HFFc6 (cell line): ENCODE measurements at regions not wholly inside any gene's neighbourhood (a gene's known extent, or its start where the extent isn't known, plus 50 kb on each side); places are given as distances from the start of the nearest gene placed in this dataset.

Source experiments
- DNase-seq: peaks from one replicate; pipeline ENCODE4 v3.0.0-alpha.2; 2018
- H3K27ac Mint-ChIP-seq: 2 replicates; pipeline ENCODE4 v1.8.0; 2020; ENCODE audit warnings: mild to moderate bottlenecking, mixed read lengths
- H3K27me3 Mint-ChIP-seq: 2 replicates; pipeline ENCODE4 v1.8.0; 2021; ENCODE audit warnings: mild to moderate bottlenecking, moderate library complexity, mixed read lengths; ENCODE audit not compliant: insufficient read depth
- H3K36me3 Mint-ChIP-seq: 2 replicates; pipeline ENCODE4 v1.8.0; 2021; ENCODE audit warnings: low read depth, mixed read lengths
- H3K4me1 Mint-ChIP-seq: 2 replicates; pipeline ENCODE4 v1.8.0; 2020; ENCODE audit warnings: low read depth, mixed read lengths
- H3K4me3 Mint-ChIP-seq: 2 replicates; pipeline ENCODE4 v1.8.0; 2020; ENCODE audit warnings: mild to moderate bottlenecking, moderate library complexity, mixed read lengths
- H3K9me3 Mint-ChIP-seq: 2 replicates; pipeline ENCODE4 v1.8.0; 2020; ENCODE audit warnings: mild to moderate bottlenecking, mixed read lengths
- TF ChIP-seq, protein P1 (sequence below): fragments of 200-600 bp; sonication (generic); IDR thresholded peaks from 2 replicates; pipeline ENCODE4 v1.5.0; 2021; ENCODE audit warnings: antibody characterized with exemption, mild to moderate bottlenecking

- H3K36me3 Mint-ChIP-seq = no peaks in the 10 kb centered on the region
- peaks cover 12% of the 10 kb centered on the region for H3K27me3 Mint-ChIP-seq
- H3K4me3 Mint-ChIP-seq = no peak overlapping the region
- TF ChIP-seq, protein P1, sequence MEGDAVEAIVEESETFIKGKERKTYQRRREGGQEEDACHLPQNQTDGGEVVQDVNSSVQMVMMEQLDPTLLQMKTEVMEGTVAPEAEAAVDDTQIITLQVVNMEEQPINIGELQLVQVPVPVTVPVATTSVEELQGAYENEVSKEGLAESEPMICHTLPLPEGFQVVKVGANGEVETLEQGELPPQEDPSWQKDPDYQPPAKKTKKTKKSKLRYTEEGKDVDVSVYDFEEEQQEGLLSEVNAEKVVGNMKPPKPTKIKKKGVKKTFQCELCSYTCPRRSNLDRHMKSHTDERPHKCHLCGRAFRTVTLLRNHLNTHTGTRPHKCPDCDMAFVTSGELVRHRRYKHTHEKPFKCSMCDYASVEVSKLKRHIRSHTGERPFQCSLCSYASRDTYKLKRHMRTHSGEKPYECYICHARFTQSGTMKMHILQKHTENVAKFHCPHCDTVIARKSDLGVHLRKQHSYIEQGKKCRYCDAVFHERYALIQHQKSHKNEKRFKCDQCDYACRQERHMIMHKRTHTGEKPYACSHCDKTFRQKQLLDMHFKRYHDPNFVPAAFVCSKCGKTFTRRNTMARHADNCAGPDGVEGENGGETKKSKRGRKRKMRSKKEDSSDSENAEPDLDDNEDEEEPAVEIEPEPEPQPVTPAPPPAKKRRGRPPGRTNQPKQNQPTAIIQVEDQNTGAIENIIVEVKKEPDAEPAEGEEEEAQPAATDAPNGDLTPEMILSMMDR = no peak
- no peaks in the 10 kb centered on the region for H3K4me1 Mint-ChIP-seq
- H3K27ac Mint-ChIP-seq = no peak overlapping the region
- DNase-seq = no peak
- H3K9me3 Mint-ChIP-seq = no peaks in the 10 kb centered on the region; the same call in 1 of the 2 replicates
Measured at GRCh38 chr7:24456526-24457218, 116.6 kb upstream of the PALS2 start.

DNA sequence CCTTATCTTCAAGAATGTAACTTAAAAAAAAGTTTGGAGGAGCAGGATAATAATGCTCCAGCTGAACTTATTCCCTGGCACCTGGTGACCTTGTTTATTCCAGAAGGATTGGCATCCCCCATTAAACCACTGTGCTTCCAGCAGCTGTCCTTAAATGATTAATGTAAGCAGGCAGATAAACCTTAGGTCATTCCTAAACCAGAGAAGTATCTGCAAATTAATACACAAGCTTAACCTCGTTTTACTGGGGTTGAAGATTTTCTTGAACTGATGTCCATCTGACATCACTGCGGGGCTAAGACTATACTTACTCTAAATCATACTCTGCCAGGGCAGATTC is 116.1 kb upstream of the PALS2 start:
- H3K9me3 Mint-ChIP-seq = no peaks in the 10 kb centered on the region
- TF ChIP-seq, protein P1 = no peak
- peaks cover 11% of the 10 kb centered on the region for H3K27me3 Mint-ChIP-seq
- no peak for DNase-seq
- no peak overlapping the region for H3K27ac Mint-ChIP-seq
- H3K4me3 Mint-ChIP-seq = no peak overlapping the region
- no peaks in the 10 kb centered on the region for H3K36me3 Mint-ChIP-seq
- no peaks in the 10 kb centered on the region for H3K4me1 Mint-ChIP-seq

GRCh38 chr7:24462117-24462516 is 111.1 kb upstream of the PALS2 start:
- H3K9me3 Mint-ChIP-seq = no peaks in the 10 kb centered on the region
- H3K4me3 Mint-ChIP-seq = no peak overlapping the region
- H3K4me1 Mint-ChIP-seq = no peaks in the 10 kb centered on the region
- H3K36me3 Mint-ChIP-seq = no peaks in the 10 kb centered on the region
- TF ChIP-seq, protein P1 = no peak
- no peak overlapping the region for H3K27ac Mint-ChIP-seq
- H3K27me3 Mint-ChIP-seq = peaks cover 14% of the 10 kb centered on the region
- no peak for DNase-seq

GRCh38 chr7:24462984-24463383 is 110.3 kb upstream of the PALS2 start:
- Mint-ChIP-seq H3K27ac (no peak overlapping the region), H3K27me3 (peaks cover 14% of the 10 kb centered on the region), H3K4me1 (no peaks in the 10 kb centered on the region), H3K4me3 (no peak overlapping the region), H3K36me3 (no peaks in the 10 kb centered on the region), H3K9me3 (no peaks in the 10 kb centered on the region)
- TF ChIP-seq, protein P1 = no peak
- DNase-seq = no peak

DNA sequence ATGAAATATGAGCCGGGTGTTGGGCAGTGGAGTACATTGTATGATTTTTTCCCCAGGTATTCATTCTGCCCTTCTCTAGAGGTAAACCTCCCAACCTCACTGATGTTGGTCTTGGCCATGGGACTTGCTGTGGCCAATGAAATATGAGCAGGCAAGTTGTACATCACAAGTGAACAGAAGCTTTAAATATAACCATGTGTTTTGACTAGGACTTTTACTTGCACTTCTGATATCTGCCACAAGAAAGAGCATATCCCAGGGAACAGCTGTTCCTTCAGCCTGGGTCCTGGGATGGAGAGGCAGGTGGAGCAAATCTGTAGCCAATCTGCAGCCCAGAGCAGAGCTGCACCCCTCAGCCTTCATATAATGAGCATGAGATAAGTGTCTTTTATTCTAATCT is 109.8 kb upstream of the PALS2 start:
- TF ChIP-seq, protein P1 = no peak
- no peak overlapping the region for H3K4me3 Mint-ChIP-seq
- H3K36me3 Mint-ChIP-seq = no peaks in the 10 kb centered on the region
- H3K27ac Mint-ChIP-seq = no peak overlapping the region
- no peaks in the 10 kb centered on the region for H3K4me1 Mint-ChIP-seq
- no peak for DNase-seq
- H3K27me3 Mint-ChIP-seq = peaks cover 14% of the 10 kb centered on the region
- H3K9me3 Mint-ChIP-seq = no peaks in the 10 kb centered on the region

- Mint-ChIP-seq H3K9me3 (no peaks in the 10 kb centered on the region), H3K4me1 (no peaks in the 10 kb centered on the region), H3K27ac (no peak overlapping the region), H3K36me3 (no peaks in the 10 kb centered on the region), H3K27me3 (peaks cover 14% of the 10 kb centered on the region), H3K4me3 (no peak overlapping the region)
- DNase-seq = no peak
- TF ChIP-seq, protein P1 = no peak
Measured at GRCh38 chr7:24464861-24465260, 108.4 kb upstream of the PALS2 start.
